ENCODE measurements at regions not wholly inside any gene's neighbourhood (a gene's known extent, or its start where the extent isn't known, plus 50 kb on each side); places are given as distances from the start of the nearest gene placed in this dataset.

DNA sequence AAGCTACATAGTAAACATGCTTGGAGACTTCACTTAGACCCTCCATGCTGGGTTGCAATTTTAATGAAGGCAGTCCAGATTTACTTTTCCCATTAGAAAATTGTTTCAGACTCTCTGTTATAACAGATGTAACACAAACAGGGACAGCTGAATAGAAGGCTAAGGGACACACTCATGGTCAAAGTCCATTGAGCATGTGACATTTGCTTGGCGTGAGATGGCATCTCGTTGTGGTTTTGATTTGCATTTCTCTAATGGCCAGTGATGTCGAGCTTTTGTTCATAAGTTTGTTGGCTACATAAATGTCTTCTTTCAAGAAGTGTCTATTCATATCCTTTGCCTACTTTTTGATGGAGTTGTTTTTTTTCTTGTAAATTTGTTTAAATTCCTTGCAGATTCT lies 358.2 kb upstream of the CLNK start:
- no peak for DNase-seq

DNA sequence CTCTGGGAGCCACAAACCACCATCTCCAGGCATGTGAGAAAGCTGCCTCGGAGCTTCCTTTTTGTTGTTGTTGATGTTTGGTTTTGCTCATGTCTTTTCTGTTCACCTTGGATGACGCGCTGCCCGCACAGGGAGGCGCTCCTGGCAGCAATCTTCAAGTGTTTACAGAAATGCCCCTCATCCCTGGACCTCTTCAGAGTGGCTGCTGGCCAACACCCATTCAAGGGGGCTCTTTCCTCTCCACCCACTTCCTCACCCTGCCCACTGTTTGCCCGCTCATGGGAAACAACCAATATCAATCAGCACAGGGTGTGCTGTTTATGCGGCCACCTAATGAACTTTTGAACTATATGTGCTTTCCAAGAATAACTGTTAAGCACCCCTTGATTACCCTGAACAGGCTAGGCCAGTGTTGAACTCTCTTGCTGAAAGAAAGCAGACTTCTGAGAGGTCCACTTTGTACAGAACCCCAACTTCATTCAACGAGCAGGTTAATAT lies 355.1 kb upstream of the CLNK start:
- DNase-seq, result no peak

DNA sequence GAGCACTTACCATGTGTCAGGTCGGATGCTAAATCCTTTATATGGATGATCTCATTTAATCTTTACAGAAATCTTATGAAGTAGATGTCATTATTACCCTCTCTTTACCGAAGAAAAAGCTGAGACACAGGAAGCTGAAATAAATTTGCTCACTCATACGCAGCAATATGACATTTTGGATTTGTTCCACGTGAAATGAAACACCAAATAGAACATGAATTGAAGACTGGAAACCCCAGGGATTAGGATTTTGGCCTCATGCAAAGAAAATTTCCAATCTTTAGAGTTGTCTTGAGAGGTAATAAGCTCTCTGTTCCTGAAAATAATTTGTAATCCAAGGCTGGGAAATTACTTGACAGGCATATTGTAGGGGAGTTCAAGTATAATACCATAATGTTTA lies 354.4 kb upstream of the CLNK start:
- no peak for DNase-seq

DNA sequence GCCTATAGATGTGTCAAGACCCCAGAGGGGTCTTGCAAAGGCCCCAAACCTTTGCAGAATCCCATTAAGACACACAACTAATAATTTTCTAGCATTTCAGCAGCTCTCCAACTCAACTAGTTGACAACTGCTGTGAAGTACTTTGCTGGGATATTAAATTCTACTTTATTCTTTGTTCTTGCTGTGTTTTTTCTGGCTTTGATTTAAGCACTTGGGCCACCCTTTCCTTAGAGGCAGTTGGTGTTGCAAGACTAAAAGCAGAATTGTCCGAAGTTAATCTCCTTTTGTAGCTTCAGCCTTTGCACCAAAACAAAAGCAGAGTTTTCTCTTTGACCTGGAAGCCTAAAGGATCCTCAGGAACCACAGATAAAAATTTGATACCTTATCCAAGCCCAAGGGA lies 353.1 kb upstream of the CLNK start:
- DNase-seq, result no peak

DNA sequence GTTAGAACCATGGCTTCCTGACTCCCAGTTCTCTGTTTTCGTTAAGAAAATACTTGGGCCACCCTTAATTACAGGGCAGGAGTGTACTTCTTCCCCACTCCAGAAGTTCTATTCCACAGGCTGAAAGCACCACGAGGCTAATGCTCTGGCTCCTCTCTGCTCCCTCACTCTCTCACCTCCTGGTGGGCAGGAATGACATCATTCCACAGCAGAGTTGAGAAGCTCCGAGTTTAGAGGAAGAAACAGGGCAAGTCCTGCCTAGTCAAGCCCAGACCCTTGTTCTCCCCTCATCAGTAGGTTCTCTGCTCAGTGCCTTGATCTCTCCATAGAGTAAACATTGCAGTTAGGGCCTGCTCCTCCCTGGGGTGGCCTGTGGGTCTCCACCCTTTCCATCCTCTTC lies 343.8 kb upstream of the CLNK start:
- no peak for DNase-seq

DNA sequence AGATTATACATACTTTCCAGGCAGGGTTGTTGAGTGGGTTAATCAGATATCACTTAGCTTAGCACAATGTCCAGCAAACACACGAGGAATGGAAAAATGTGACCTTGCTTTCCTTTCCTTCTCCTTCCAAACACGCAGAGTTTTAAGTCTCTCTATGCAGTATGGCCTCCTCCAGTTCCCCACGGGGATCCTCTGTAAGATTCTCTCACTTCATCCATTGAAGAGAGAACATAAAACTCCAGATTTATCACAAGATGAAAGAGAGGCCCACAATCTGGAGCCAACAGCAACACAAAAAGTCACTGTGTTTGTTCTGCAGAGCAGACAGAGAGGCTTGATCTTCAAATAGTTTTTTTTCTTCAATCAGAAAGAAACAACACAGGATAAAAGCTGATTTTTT lies 336.8 kb upstream of the CLNK start:
- DNase-seq, result no peak

DNA sequence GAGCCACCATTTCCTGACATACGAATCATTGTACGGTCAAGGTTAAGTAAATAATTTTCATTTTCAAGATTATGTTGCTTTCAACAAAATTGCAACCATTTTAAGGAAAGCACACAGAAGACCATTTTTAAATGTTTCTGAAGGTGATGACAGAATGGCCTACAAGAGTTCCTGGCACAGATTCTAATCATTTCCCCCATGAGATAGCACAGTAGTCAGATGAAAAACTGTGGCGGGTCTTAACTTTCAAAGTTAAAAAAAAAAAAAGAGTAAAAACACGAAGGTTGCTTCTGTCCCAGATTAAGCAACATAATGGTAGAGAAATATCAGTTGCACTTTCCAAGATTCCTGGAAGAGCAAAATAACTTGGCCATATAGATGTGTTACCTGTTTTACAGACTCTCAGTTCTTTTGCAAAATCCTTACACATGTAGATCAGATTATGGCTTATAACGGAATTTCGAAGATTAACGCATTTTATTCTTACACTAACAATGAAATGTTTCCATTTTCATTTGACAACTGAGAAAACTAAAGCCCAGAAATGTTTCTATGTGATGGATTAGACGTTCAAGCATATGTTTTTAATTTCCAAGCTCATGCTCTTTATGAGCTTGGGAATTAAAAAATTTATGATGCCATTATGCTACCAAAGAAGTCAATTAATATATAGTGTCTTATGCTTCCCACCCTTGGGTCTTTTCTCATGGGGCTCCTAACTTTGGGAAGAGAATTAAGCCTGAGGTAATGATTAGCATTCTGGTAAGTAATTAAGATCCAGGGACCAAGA lies 335.1 kb upstream of the CLNK start:
- DNase-seq, result no peak

DNA sequence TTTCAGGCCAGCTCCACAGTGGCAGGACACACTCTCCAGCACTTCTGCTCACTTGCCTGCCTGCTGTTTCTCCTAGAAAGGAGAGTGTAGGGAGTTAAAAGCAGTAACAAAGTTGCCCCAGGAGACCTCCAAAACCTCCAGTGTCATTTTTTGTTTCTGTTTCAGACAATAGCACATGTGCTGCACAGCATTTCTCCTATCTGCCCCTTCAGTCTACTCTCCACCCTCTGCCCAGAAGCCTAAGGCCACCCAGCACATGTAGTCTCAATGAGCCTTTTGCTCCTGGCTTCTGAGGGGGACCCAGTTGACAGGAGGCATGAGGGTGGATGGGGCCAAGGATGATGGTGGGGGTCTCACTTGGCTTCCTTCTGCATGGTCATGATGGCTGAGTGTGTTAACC lies 329.6 kb upstream of the CLNK start:
- DNase-seq, result no peak

DNA sequence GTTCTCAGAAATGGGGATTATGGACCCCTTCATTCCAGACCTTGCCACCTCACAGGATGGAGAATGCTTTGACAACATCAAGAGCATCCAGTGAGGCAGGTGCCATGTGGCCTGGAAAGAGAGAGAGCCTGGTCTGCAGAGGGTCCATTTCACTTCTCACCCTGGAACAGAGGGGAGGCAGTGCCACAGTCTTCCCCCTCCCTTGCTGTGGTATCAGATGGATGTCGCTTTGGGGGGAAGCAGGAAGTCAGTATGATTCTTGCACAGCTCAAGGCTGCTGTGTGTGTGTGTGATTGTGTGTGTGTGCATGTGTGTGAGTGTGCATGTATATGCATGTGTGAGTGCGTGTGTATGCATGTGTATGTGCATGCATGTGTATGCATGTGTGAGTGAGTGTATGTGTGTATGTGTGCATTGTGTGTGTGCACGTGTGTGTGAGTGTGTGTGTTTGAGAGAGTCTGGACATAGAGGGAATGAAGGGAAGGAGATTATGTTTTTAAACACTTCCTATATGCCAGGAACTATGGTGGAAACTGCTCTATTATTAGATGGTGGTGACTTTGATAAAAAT lies 328.6 kb upstream of the CLNK start:
- DNase-seq, result no peak

DNA sequence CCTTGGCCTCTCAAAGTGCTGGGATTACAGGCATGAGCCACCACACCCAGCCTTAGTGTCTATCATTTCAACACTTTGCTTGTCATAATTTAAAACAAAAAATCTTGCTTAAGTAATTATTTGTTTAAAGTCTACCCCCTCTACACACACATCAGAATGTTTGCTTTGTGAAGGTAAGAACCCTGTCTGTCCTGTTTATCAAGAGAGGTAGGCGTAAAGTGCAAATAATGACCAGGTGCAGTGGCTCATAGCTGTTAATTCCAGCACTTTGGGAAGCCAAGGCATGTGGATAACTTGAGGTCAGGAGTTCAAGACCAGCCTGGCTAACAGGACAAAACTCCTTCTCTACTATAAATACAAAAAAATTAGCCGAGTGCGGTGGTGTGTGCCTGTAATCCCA lies 326.7 kb upstream of the CLNK start:
- no peak for DNase-seq

DNA sequence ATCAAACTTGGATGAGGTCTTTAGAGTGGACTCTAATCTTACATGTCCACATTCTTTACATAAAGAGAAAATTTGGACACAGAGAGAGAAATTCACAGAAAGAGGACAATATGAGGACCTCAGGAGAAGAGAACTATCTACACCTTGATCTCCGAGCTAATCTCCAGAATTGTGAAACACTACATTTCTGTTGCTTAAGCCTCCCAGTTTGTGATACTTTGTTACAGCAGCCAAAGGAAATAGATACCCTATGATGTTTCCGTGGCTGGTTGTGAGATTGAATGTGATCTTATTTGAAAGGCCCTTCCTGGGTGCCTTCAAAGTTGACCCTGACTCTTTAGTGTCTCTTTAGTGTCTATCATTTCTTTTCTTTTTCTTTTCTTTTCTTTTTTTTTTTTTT lies 326.1 kb upstream of the CLNK start:
- no peak for DNase-seq

DNA sequence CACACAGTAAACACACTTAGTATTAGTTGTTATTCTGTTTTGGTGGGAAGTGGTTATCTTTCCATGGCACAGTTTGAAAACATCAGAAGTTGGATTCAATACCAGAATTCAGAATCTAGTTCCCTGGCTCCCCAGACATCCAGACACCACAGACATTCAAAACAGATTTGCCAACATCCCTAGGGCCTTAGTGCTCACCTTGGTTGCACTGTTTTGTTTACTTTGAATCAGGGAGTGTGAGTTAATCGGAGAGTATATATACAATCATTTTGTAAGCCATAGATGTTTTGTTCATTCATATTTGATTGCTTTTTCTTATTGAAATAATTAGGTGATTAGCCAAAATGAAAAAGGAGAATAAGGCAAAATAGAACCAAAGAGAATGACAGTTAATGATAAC lies 324.7 kb upstream of the CLNK start:
- DNase-seq, result no peak

DNA sequence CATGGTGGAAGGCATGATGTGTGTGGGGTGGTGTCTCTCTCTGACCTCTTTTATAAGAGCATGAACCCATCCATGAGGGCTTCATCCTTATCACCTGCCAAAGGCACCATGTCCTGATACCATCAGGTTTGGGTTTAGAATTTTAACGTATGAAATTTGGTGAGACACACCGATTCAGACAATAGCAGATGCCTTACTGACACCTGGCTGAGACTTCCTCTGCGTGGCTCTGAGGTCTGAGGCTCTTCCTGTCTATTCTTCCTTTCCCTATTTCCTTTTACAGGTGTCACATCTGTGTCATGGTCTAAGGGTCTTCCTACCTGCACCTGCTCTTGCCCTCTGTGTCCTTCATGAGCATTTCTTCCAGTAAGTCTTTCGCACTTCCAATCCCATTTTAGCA lies 320.7 kb upstream of the CLNK start:
- no peak for DNase-seq

DNA sequence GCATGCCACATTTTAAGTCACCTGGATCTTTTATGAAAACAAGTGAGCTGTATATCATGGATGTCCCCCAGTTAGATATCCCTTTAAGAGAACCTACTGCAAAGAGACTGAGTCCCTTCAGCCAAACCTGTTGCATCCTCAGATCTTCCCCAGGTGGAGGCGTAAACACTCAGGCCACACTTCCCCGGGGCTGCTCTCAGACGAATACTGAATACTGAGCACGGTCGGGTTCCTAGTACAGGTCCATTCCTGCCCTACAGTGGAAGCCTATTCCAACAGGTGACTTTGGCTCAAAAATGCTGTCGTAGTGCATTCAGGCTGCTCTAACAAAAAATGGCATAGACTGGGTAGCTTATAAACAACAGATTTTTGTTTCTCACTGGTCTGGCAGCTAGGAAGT lies 320.2 kb upstream of the CLNK start:
- DNase-seq, result no peak

DNA sequence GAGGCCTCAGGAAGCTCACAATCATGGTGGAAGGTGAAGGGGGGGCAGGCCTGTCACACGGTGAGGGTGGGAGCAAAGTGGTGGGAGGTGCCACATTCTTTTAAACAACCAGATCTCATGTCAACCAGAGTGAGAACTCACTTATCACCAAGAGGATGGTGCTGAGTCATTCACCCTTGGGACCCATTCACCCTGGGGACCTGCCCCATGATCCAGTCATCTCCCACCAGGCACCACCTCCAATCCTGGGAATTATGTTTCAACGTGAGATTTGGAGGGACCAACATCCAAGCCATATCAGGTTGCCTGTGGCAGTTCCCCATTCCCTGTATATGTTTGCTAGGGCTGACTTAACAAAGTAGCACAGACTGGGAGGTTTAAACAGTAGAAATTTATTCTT lies 318.4 kb upstream of the CLNK start:
- DNase-seq, result no peak

DNA sequence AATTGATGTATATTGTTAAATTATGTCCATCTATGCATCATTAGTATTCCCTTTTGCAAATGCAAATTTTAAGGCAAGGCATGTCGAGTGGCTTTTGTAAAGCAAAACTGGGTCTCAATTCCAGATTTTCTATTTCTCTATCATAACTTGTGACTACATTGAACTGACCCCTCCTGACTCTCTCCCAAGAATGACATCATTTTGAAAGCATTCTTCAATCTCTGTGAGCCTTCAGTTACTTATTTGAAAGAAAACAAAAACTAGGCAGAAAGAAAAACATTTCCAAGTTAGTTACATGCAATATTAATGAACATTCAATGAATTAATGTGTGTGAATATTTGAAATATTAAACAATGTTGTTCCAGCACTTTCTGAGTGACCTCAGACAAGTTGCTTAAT lies 314.3 kb upstream of the CLNK start:
- no peak for DNase-seq

DNA sequence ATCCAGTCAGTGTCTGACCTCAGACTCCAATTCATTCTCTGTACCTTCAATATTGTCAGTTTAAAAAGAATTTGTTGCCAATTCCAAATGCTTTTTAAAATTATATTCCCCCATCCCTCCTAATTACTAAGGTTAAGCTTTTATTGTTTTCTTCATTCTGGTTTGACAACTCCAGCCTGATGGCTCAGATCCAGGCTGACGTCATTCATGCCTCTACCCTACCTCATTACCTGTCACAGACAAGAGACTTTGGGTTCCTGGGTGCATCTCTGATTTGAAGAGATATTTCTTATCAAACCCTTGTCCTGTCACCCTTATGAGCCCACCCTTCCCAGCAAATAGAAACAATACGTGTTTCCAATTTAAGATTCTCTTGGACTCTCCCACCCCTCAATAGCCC lies 300.2 kb upstream of the CLNK start:
- no peak for DNase-seq

DNA sequence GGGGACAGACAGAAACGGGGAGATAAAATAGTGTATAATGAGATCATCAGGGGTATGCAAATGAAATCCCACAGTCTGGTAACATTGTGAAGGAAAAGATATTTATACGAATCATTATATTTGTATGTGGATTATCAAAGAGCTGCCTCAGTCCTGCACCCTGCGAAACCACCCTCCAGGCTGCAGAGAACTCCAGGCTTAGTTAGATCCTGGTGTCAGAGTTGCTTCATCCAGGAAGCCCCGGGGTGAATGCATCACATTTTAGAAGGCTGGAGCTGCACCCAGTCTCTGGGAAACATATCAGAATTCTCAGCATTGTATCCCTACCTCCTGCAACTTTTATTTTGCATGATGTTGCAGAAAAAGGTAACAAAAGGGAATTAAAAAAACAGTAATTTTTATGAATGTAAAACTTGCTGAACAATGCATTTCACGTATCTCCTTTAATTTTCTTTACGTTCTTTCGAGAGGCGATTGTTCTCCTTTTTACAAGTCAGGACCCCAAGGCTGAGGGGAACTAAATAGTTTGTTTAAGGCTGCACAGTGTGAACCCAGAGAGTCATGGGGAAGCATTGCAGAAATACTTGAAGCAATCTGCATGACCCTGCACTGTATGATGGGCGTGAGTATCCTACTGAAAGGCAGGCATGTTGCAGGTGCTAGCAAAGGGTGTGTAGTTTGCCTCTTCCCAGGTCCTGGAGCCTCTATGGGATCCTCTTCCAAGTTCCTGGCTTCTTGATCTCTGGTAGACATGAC lies 299.5 kb upstream of the CLNK start:
- DNase-seq, result no peak

DNA sequence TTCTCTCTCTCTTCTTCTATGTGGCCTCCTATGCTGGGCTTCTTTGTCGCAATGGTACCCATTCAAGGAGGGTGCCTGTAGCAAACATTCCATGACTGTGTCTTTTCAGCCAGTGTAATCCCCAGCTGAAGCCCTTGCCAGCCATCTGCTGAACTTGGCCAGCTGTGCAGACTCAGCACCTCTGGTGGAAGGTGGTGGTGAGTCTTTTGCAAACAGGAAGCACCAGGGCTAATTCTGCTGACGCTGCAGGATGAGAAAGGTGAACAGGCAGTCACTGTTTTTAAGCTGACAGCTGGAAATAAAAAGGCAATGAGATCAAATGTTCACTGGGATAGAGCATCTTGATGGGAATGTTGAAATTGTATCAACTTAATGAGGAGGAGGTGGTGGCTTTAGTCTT lies 298.7 kb upstream of the CLNK start:
- DNase-seq, result no peak

DNA sequence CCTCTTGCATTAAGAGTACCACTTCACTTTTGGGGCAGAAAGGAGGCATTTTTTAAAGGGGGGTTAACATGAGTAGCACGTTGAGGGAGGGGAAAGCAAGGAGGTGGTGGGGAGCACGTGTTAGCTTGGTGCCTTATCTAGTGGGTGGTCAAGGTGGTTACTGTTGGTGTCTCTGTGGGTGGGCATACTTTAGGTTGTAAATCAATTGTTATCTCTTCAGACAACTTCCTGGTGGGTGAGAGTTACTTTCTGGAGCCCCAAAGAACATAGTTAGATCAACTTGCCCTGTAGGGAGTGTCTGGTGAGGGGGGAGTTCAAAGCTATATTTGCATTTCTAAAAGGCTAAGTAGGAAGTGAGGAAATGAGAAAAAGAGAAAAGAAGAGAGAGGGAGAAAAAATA lies 297.7 kb upstream of the CLNK start:
- DNase-seq, result no peak

DNA sequence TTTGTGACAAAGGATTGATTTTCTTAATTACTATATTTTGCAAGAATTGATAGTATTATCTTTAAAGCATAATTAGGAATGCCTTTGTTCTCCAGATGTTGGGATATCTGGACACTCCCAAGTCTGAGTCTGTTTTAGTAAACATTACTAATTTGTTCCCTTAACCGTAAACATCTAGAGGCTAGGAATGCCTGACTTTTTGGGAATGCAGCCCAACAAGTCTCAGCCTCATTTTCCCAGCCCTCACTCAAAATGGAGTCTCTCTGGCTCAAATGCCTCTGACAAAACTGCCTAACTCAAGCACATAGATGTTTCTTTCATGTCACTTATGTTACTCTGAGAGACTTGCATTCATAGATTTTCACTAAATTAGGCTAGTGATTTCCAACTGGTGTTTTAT lies 297.0 kb upstream of the CLNK start:
- DNase-seq, result no peak

DNA sequence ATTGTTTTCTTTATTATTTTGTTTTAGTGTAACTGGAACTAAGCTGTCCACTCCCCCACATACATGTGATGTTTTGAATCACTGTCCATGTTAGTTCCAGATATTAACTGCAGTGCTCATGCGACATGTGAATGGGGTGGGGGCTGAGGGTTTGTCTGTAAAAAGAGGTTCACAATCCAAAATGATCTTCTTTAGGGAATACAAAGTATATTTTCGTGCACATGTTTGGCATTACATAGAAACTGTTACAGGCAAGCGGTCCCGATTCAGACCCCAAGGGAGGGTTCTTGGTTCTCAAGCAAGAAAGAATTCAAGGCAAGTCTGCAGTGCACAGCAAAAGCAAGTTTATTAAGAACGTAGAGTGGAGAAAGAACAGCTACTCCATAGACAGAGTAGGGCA lies 296.5 kb upstream of the CLNK start:
- no peak for DNase-seq

DNA sequence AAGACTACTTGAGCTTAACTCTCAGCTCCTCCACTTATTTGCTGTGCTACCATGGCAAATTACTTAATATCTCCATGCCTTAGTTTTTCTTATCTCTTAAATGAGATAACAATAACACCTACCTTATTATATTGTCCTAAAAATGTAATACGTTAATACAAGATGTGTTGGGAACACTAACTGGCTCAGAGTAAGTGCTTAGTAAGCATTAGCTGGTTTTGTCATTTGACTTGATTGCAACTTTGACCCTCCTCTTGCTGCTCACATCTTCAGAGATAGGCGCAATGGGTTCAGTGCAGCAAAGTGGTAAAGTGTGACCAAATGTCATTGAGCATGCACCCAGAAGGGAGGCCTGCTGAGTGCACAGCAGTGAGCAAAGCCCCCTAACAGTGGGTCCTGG lies 294.5 kb upstream of the CLNK start:
- no peak for DNase-seq

DNA sequence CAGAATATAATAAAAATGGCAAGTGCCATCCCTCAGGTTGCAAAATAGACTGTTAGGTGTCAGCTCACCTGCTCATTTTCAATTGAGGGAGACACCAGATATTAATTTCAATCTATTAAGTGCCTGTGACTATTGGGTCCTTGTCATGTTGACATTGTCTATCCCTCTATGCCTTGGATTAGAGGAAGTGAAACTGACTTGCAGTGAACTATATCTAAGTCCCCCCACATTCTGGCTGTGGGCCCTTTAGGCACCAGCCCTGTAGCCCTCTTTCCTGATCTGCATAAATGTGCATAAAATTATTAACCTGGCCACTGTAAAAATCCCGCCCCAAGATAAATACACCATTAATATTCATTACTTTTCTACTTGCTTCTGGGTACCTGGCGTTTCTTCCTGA lies 293.0 kb upstream of the CLNK start:
- no peak for DNase-seq
